AG10803 (cell line): ENCODE measurements at regions not wholly inside any gene's neighbourhood (a gene's known extent, or its start where the extent isn't known, plus 50 kb on each side); places are given as distances from the start of the nearest gene placed in this dataset.

Experiments
- DNase-seq: peaks from one replicate; pipeline ENCODE4 v3.0.0; 2010; ENCODE audit warnings: low read depth
- H3K4me3 ChIP-seq: 2 replicates; pipeline ENCODE4 v1.5.1; 2011; ENCODE audit warnings: mild to moderate bottlenecking, low read length, control low read depth
- TF ChIP-seq, protein P1 (sequence below): conservative IDR thresholded peaks from 2 replicates; pipeline ENCODE4 v1.5.1; 2011; ENCODE audit warnings: mild to moderate bottlenecking, low read length, control low read depth, inconsistent platforms

DNA sequence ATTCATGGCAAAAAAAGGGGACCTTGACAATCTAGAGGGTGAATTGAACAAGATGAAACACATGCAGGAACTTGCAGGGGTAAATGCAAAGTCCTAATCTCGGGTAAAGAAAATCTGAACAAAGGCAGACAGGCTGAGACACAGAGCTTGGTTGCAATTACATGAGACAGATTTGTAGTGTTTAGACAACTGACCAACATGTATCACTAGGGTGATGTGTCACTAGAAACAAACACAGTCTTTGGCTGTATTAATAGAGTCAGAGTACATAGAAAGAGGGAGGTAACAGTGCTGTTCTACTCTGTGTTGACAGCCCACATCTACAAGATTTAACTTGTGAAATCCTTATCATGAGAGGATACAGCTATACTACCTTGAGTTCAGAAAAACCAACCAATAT, 78.1 kb upstream of the GRIK3 start:
- TF ChIP-seq, protein P1, sequence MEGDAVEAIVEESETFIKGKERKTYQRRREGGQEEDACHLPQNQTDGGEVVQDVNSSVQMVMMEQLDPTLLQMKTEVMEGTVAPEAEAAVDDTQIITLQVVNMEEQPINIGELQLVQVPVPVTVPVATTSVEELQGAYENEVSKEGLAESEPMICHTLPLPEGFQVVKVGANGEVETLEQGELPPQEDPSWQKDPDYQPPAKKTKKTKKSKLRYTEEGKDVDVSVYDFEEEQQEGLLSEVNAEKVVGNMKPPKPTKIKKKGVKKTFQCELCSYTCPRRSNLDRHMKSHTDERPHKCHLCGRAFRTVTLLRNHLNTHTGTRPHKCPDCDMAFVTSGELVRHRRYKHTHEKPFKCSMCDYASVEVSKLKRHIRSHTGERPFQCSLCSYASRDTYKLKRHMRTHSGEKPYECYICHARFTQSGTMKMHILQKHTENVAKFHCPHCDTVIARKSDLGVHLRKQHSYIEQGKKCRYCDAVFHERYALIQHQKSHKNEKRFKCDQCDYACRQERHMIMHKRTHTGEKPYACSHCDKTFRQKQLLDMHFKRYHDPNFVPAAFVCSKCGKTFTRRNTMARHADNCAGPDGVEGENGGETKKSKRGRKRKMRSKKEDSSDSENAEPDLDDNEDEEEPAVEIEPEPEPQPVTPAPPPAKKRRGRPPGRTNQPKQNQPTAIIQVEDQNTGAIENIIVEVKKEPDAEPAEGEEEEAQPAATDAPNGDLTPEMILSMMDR: no peak
- no peak overlapping the region for H3K4me3 ChIP-seq
- DNase-seq: no peak

DNA sequence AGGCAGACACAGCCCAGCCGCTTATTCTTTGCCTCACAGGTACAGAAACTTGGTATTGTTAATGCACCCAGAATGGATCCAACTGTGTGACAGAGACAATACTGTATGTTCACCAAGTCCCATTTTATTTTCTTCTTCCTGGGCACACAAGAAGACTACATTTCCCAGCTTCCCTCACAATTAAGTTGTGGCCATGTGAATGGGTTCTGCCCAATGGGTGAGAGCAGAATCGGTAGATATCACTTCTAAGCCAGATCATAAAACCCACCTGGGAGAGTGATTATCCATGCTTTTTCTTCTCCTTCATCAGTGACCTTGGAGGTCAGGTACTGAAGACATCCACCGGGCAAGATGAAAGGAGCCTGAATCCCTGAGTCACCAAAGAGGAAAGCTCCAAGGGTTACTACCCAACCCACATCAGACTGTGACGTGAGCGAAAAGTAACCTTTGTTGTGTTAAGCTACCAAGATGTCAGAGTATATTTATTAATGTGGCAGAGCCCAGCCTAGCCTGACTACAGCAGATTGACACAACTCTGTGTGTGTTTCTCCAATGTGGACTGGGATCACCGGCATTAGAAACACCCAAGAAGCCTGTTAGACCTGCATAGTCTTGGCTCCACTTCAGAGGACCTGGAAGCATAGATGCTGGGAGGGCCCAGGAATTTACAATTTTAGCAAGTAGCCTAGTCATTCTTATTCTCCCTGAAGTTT, 79.1 kb upstream of the GRIK3 start:
- TF ChIP-seq, protein P1: no peak
- DNase-seq: no peak
- no peak overlapping the region for H3K4me3 ChIP-seq

DNA sequence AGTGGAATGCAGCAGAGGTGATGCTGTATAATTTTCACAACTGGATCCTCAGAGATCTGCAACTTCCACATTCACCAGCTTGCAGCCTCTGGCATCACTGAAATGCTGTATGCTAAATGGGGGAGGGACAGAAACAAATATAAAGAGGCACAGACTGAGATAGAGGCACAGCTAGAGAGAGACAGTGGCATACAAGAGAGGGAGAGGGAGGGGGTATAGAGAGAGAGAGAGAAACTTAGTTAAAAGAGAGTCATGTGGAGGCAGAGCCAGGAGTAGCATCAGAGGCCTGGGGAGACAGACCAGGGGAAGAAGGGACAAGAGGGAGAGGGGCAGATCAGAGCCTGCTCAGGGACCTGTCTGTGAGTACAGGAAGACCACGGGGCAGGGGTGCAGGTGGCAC, 84.5 kb upstream of the GRIK3 start:
- no peak for DNase-seq
- TF ChIP-seq, protein P1: no peak
- no peak overlapping the region for H3K4me3 ChIP-seq

DNA sequence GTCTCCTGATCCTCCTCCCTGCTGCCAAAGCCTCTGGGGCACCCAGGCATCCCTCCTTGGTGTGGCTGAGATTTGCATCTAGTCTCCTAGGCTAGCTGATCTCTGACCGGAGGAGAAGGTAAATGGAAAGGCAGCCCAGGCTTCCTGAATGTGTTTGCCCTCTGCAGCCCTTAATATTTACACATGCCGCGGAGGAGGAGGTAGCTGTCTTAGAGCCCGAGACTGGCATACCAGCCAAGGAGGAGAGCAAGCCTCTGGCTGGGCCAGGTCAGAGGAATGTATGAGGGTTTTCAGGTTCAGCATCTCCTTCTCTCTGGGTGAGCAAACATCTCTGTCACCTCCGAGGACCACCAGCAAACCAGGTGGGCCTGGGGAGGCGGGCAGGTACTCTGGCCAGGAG, 86.0 kb upstream of the GRIK3 start:
- TF ChIP-seq, protein P1: no peak
- DNase-seq: no peak
- H3K4me3 ChIP-seq: no peak overlapping the region

DNA sequence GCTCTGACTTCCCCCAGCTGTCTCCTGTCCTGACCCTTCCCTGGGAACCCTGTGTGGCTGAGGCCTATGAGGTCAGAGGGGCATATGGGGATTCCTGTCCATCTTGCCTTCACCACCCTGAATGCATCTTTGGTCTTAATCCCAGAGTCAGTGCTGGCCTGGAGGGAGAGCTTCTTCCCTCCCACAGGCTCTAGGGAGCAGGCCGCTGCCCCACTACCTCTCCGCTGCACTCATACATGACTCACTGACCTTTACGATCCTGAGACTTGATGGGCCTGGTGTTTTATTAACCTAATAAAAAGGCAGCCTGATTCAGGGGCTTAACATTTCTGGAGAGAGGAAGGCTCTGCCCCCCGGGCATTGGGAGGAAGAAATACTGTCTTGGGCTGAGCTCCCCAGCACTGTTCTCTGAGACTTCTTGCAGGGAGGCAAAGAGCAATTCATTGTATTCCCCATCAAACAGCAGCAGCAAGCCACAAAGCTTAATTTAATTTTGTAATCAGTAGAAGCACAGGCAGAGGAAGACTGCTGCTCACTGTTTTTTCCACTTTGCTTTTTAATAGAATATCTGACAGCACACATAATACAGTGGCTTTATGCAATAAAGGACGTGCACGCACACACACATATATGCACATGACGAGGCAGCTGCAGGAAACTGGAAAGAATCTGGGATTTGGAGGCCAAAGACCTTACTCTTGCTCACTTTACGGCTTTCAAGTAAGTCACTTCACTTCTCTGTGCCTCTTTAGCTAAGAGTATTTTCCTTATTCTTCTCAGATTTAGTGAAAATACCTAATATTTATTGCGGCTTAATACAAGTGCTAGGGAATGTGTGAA, 89.2 kb upstream of the GRIK3 start:
- no peak overlapping the region for H3K4me3 ChIP-seq
- no peak for DNase-seq
- TF ChIP-seq, protein P1: no peak

DNA sequence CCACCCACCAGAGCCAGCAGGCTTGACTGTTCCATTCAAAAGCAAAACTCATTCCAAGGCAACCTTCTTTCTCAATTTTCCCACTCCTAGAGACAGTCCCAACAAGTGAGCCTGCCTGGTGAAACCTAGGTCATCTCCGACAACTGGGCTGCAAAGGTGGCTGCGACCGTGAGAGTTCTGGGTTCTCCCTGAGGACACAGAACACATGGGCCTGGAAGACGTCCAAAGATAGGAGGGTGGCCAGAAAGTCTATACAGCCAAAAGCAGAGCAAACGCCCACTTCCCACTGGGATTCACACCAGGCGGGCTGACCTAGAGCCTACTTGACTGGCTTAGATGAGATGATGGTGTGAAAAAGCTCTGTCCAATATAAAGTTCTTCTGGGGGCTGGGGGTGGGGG, 90.2 kb upstream of the GRIK3 start:
- no peak overlapping the region for H3K4me3 ChIP-seq
- DNase-seq: no peak
- TF ChIP-seq, protein P1: no peak

DNA sequence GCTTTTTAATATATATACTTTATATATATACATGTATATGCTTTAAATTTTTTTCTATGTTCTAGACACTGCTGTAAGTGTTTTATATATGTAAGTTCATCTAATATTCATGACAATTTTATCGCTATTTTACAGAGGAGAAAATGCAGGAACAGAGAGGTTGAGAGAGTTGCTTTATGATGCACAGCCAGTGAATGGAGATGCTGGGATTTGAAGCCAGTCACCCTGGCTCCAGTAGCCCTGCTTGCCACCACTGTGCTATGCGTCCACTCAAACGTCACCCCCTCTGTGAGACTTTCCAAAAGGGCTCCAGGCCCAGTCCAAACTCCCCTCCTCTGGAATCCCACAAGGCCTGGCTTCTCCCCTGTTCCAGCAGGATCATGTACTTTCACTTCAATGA, 91.0 kb upstream of the GRIK3 start:
- no peak for DNase-seq
- TF ChIP-seq, protein P1: no peak
- H3K4me3 ChIP-seq: no peak overlapping the region
